DOHH2 (cell line): ENCODE measurements at regions not wholly inside any gene's neighbourhood (a gene's known extent, or its start where the extent isn't known, plus 50 kb on each side); places are given as distances from the start of the nearest gene placed in this dataset.

Experiments
- EZH2phosphoT487 ChIP-seq: fragments of 200-600 bp; sonication (generic); IDR thresholded peaks from 2 replicates; pipeline ENCODE4 v1.6.1; 2017; ENCODE audit warnings: borderline replicate concordance, mild to moderate bottlenecking, antibody characterized with exemption, low read length, moderate library complexity, mixed read lengths
- TF ChIP-seq, protein P1 (sequence below): fragments of 200-600 bp; sonication (generic); IDR thresholded peaks from one replicate; pipeline ENCODE4 v1.5.1; 2014; ENCODE audit warnings: antibody characterized with exemption, mild to moderate bottlenecking, low read depth, low read length; ENCODE audit not compliant: poor library complexity, severe bottlenecking

- TF ChIP-seq, protein P1, sequence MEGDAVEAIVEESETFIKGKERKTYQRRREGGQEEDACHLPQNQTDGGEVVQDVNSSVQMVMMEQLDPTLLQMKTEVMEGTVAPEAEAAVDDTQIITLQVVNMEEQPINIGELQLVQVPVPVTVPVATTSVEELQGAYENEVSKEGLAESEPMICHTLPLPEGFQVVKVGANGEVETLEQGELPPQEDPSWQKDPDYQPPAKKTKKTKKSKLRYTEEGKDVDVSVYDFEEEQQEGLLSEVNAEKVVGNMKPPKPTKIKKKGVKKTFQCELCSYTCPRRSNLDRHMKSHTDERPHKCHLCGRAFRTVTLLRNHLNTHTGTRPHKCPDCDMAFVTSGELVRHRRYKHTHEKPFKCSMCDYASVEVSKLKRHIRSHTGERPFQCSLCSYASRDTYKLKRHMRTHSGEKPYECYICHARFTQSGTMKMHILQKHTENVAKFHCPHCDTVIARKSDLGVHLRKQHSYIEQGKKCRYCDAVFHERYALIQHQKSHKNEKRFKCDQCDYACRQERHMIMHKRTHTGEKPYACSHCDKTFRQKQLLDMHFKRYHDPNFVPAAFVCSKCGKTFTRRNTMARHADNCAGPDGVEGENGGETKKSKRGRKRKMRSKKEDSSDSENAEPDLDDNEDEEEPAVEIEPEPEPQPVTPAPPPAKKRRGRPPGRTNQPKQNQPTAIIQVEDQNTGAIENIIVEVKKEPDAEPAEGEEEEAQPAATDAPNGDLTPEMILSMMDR = no peak
- TF ChIP-seq EZH2phosphoT487 = no peak
Measured at GRCh38 chr10:57917019-57917418, 350.7 kb downstream of the IPMK start.
